HG03108 (cell line): ENCODE measurements at regions not wholly inside any gene's neighbourhood (a gene's known extent, or its start where the extent isn't known, plus 50 kb on each side); places are given as distances from the start of the nearest gene placed in this dataset.
"Not testable (repeated sequence)": the region's sequence is repeated elsewhere in the genome, so short reads cannot be mapped to it uniquely, and the experiment has no call there.

Experiments
- ATAC-seq: cut with Tn5 transposase; IDR thresholded peaks from one replicate; pipeline ENCODE4 v1.9.1; 2021; ENCODE audit warnings: moderate library complexity; ENCODE audit not compliant: unreplicated experiment

- no peak for ATAC-seq
Observed at GRCh38 chr14:55891692-55892091, 226.5 kb upstream of the PELI2 start.

GRCh38 chr14:55892906-55893305, 225.3 kb upstream of the PELI2 start:
- no peak for ATAC-seq

GRCh38 chr14:55893705-55894104, 224.5 kb upstream of the PELI2 start:
- no peak for ATAC-seq

GRCh38 chr14:55897031-55897430, 221.2 kb upstream of the PELI2 start:
- no peak for ATAC-seq

- ATAC-seq, result no peak
Observed at GRCh38 chr14:55898938-55899337, 219.3 kb upstream of the PELI2 start.

GRCh38 chr14:55899531-55899930, 218.7 kb upstream of the PELI2 start:
- no peak for ATAC-seq

- ATAC-seq, result no peak
Observed at GRCh38 chr14:55900749-55901148, 217.5 kb upstream of the PELI2 start.

GRCh38 chr14:55901291-55901690, 216.9 kb upstream of the PELI2 start:
- no peak for ATAC-seq

GRCh38 chr14:55902241-55902640, 216.0 kb upstream of the PELI2 start:
- no peak for ATAC-seq

- no peak for ATAC-seq
Observed at GRCh38 chr14:55904086-55904485, 214.1 kb upstream of the PELI2 start.

GRCh38 chr14:55908106-55908505, 210.1 kb upstream of the PELI2 start:
- ATAC-seq, result no peak

- ATAC-seq, result no peak
Observed at GRCh38 chr14:55909879-55910278, 208.3 kb upstream of the PELI2 start.

- no peak for ATAC-seq
Observed at GRCh38 chr14:55910601-55911243, 207.5 kb upstream of the PELI2 start.

- ATAC-seq, result no peak
Observed at GRCh38 chr14:55911776-55912175, 206.4 kb upstream of the PELI2 start.

- no peak for ATAC-seq
Observed at GRCh38 chr14:55912344-55912743, 205.9 kb upstream of the PELI2 start.

- ATAC-seq, result no peak
Observed at GRCh38 chr14:55913324-55914025, 204.7 kb upstream of the PELI2 start.

GRCh38 chr14:55914771-55915170, 203.4 kb upstream of the PELI2 start:
- no peak for ATAC-seq

GRCh38 chr14:55915456-55915855, 202.8 kb upstream of the PELI2 start:
- no peak for ATAC-seq

GRCh38 chr14:55919800-55920199, 198.4 kb upstream of the PELI2 start:
- ATAC-seq, result not testable (repeated sequence)

- ATAC-seq, result no peak
Observed at GRCh38 chr14:55921511-55921910, 196.7 kb upstream of the PELI2 start.

GRCh38 chr14:55926007-55926406, 192.2 kb upstream of the PELI2 start:
- ATAC-seq, result no peak

GRCh38 chr14:55927028-55927427, 191.2 kb upstream of the PELI2 start:
- no peak for ATAC-seq

GRCh38 chr14:55928276-55928675, 189.9 kb upstream of the PELI2 start:
- no peak for ATAC-seq
